ENCODE measurements at regions not wholly inside any gene's neighbourhood (a gene's known extent, or its start where the extent isn't known, plus 50 kb on each side); places are given as distances from the start of the nearest gene placed in this dataset.

GRCh38 chr11:28697920-28698827, 590.0 kb downstream of the METTL15 start:
- TF ChIP-seq CTCF (IDR thresholded peaks at IDR 0.05) (peak; percentile 32 to 64 (median 49)), POLR2A (IDR thresholded peaks at IDR 0.05) (no peak)
